ENCODE measurements at regions not wholly inside any gene's neighbourhood (a gene's known extent, or its start where the extent isn't known, plus 50 kb on each side); places are given as distances from the start of the nearest gene placed in this dataset.

DNA sequence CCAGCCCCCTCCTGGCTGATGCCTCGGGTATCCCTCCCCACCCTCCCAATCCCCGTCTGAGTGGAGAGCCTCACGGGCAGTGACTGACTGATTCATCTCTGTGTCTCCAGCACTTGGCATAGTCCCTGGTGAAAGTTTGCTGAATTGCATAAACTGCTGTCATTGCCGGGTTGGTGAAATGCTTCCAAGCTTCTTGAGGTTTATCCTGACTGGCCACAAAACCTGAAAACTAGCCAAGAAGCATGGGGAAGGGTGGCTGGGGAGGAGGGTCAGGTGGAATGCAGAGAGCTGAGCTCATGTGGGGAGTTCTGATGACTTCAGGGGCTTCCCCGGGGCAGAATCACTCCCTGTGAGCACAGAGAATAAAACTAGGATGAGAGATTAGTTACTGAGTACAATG, 56.9 kb upstream of the GGTA1 start:
- DNase-seq = no peak
- Mint-ChIP-seq H3K4me3 (no peak overlapping the region), H3K36me3 (ENCODE audit: insufficient read depth in 1 of 3, low read depth in 3 of 3) (no peaks in the 10 kb centered on the region), H3K27me3 (ENCODE audit: low read depth) (peaks cover 10% of the 10 kb centered on the region), H3K27ac (peak overlapping the region in 1 of 3 experiments; percentile 33; a peak in 1 of 7 replicates), H3K4me1 (peaks cover 17 to 31% of the 10 kb centered on the region in 2 experiments), H3K9me3 (no peaks in the 10 kb centered on the region)
- no peak overlapping the region for H2BK5ac ChIP-seq (ENCODE audit: insufficient read length, low read length)
- WGBS (ENCODE audit: extremely low coverage, insufficient read length, low lambda C conversion rate) = no CpG with 5 or more reads among the region's 5 CpGs
- no peak overlapping the region for H2BK20ac ChIP-seq (ENCODE audit: low read depth, low read length, poor library complexity, severe bottlenecking)
- H2AK5ac ChIP-seq (ENCODE audit: insufficient read length, low read length) = no peak overlapping the region
- no peaks in the 10 kb centered on the region for H3K79me2 ChIP-seq (ENCODE audit: insufficient read depth, low read length)
- H4K8ac ChIP-seq (replicated peaks; ENCODE audit: insufficient read length, low read depth, low read length) = no peak overlapping the region
- no peak overlapping the region for H4K91ac ChIP-seq (ENCODE audit: insufficient read length, low read depth, low read length)
- no peaks in the 10 kb centered on the region for H4K20me1 ChIP-seq (ENCODE audit: control insufficient read depth, insufficient read depth, insufficient read length)
- no peaks in the 10 kb centered on the region; the same call in 1 of the 2 replicates for H3K27me3 ChIP-seq (ENCODE audit: insufficient read depth, low read length)
- H3K9ac ChIP-seq (ENCODE audit: extremely low read depth, insufficient read length, low read length) = no peak overlapping the region
- TF ChIP-seq, protein P1, sequence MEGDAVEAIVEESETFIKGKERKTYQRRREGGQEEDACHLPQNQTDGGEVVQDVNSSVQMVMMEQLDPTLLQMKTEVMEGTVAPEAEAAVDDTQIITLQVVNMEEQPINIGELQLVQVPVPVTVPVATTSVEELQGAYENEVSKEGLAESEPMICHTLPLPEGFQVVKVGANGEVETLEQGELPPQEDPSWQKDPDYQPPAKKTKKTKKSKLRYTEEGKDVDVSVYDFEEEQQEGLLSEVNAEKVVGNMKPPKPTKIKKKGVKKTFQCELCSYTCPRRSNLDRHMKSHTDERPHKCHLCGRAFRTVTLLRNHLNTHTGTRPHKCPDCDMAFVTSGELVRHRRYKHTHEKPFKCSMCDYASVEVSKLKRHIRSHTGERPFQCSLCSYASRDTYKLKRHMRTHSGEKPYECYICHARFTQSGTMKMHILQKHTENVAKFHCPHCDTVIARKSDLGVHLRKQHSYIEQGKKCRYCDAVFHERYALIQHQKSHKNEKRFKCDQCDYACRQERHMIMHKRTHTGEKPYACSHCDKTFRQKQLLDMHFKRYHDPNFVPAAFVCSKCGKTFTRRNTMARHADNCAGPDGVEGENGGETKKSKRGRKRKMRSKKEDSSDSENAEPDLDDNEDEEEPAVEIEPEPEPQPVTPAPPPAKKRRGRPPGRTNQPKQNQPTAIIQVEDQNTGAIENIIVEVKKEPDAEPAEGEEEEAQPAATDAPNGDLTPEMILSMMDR (conservative IDR thresholded peaks at IDR 0.05) = no peak
- H2BK12ac ChIP-seq (ENCODE audit: insufficient read length, low read depth, low read length) = no peak overlapping the region
- H3K14ac ChIP-seq (ENCODE audit: insufficient read depth, low read length) = no peak overlapping the region
- no peak overlapping the region for H4K5ac ChIP-seq (ENCODE audit: insufficient read length, low read depth, low read length)
- no peaks in the 10 kb centered on the region for H3K9me3 ChIP-seq (ENCODE audit: control insufficient read depth, low read depth, low read length)
- H3K23ac ChIP-seq (ENCODE audit: insufficient read length, low read depth, low read length) = no peak overlapping the region
- H2AFZ ChIP-seq (ENCODE audit: low read length) = no peak overlapping the region
- peaks cover 4% of the 10 kb centered on the region; the same call in 1 of the 2 replicates for H3K4me1 ChIP-seq (ENCODE audit: insufficient read depth, low read length)
- no peaks in the 10 kb centered on the region for H3K79me1 ChIP-seq (ENCODE audit: insufficient read depth, low read depth, low read length, poor library complexity, severe bottlenecking)
- no peaks in the 10 kb centered on the region for H3K23me2 ChIP-seq (ENCODE audit: insufficient read length, low read depth, low read length, poor library complexity, severe bottlenecking)
- H3K4ac ChIP-seq (ENCODE audit: low read depth, low read length) = no peak overlapping the region
- H3K27ac ChIP-seq (ENCODE audit: insufficient read length, low read depth, low read length) = no peak overlapping the region
- H3K4me2 ChIP-seq (ENCODE audit: insufficient read depth, insufficient read length, low read length) = no peak overlapping the region
- H3K18ac ChIP-seq (ENCODE audit: insufficient read length, low read depth, low read length) = no peak overlapping the region
- H3K56ac ChIP-seq (ENCODE audit: insufficient read length, low read depth, low read length) = no peak overlapping the region
- H2BK15ac ChIP-seq (ENCODE audit: low read depth, low read length) = no peak overlapping the region
- H2BK120ac ChIP-seq (ENCODE audit: low read depth, low read length, poor library complexity, severe bottlenecking) = no peak overlapping the region
- H3T11ph ChIP-seq (ENCODE audit: low read length) = no peak overlapping the region
